Smooth muscle cell (in vitro differentiated cells): ENCODE measurements at regions not wholly inside any gene's neighbourhood (a gene's known extent, or its start where the extent isn't known, plus 50 kb on each side); places are given as distances from the start of the nearest gene placed in this dataset.

ENCODE experiments used
- DNase-seq: peaks from one replicate; lab custom pipeline; 2025; ENCODE audit not compliant: unreplicated experiment; lab: John Stamatoyannopoulos, UW
- H2AFZ ChIP-seq: fragments of 200-600 bp; sonication (generic); 2 replicates; pipeline ENCODE4 v1.6.0; 2016; ENCODE audit warnings: antibody characterized with exemption, low read depth, mild to moderate bottlenecking
- H3F3A ChIP-seq: fragments of 200-600 bp; sonication (generic); 2 replicates; pipeline ENCODE4 v1.6.0; 2017; ENCODE audit warnings: antibody characterized with exemption, low read depth
- H3K27ac ChIP-seq: fragments of 200-600 bp; sonication (generic); 2 replicates; pipeline ENCODE4 v1.5.1; 2016; ENCODE audit warnings: low read depth, mild to moderate bottlenecking
- H3K27me3 ChIP-seq: fragments of 200-600 bp; sonication (generic); 2 replicates; pipeline ENCODE4 v1.6.1; 2016; ENCODE audit warnings: low read depth, mild to moderate bottlenecking
- H3K36me3 ChIP-seq: fragments of 200-600 bp; sonication (generic); 2 replicates; pipeline ENCODE4 v1.5.1; 2016; ENCODE audit warnings: low read depth
- H3K4me1 ChIP-seq: fragments of 200-600 bp; sonication (generic); 2 replicates; pipeline ENCODE4 v1.5.1; 2016; ENCODE audit warnings: low read depth
- H3K4me2 ChIP-seq: fragments of 200-600 bp; sonication (generic); 2 replicates; pipeline ENCODE4 v1.6.0; 2016; ENCODE audit warnings: mild to moderate bottlenecking
- H3K4me3 ChIP-seq: fragments of 200-600 bp; sonication (generic); 2 replicates; pipeline ENCODE4 v1.5.1; 2016; ENCODE audit warnings: mild to moderate bottlenecking
- H3K79me2 ChIP-seq: fragments of 200-600 bp; sonication (generic); 2 replicates; pipeline ENCODE4 v1.6.0; 2016; ENCODE audit warnings: low read depth, mild to moderate bottlenecking
- H3K9ac ChIP-seq: fragments of 200-600 bp; sonication (generic); 2 replicates; pipeline ENCODE4 v1.6.0; 2016; ENCODE audit warnings: low read depth
- H3K9me3 ChIP-seq: fragments of 200-600 bp; sonication (generic); replicated peaks from 2 replicates; pipeline ENCODE4 v1.5.1; 2016; ENCODE audit warnings: low read depth
- H4K20me1 ChIP-seq: fragments of 200-600 bp; sonication (generic); 2 replicates; pipeline ENCODE4 v1.6.0; 2016; ENCODE audit warnings: low read depth
- CTCF ChIP-seq: fragments of 200-600 bp; sonication (generic); IDR thresholded peaks from 2 replicates; pipeline ENCODE4 v1.5.1; 2017; ENCODE audit warnings: borderline replicate concordance, mild to moderate bottlenecking, antibody characterized with exemption; ENCODE audit not compliant: insufficient read depth, poor library complexity, severe bottlenecking
- WGBS: methylation state at CpG from one replicate; pipeline ENCODE4 v1.1.7; 2016; ENCODE audit warnings: low lambda C conversion rate; 5-methylcytosine and 5-hydroxymethylcytosine counted together

DNA sequence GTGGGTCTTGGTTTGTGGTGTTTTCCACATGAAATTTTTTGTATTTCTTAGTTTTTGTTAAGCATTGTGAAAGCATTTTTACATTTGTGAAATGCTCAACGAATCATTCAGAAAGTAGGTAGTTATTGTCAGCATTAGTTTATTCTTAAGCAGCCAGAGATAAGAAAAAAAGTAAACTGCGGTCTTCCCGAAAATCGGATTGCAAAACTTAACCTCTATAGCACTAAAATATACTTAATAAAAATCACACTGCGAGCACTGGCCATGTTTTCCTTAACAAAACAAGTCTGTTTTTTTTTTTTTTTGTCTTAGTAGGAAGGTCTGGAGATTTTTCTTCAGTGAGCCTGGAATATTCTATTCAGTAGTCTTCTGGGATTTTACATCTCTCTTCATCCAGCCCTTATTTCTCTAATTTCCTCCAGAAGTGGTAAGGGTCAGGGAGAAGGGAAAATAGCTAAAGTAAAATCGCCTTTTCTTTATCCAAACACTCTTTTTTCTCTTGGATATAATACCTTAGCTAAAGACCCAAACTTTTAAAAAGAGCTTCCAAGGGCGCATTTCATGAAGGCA is 289.9 kb downstream of the DMAC1 start:
- TF ChIP-seq CTCF: no peak

GRCh38 chr9:7508516-7508915 is 291.1 kb downstream of the DMAC1 start:
- 84% methylated on average over 1 of the region's 1 CpG for WGBS

More for the DNA sequence above, 289.9 kb downstream of the DMAC1 start:
- DNase-seq: no peak
- Histone ChIP-seq H3K9ac (no peak overlapping the region), H3K79me2 (no peaks in the 10 kb centered on the region), H3K27ac (no peak overlapping the region), H4K20me1 (no peaks in the 10 kb centered on the region), H3K36me3 (no peaks in the 10 kb centered on the region), H3K9me3 (no peaks in the 10 kb centered on the region), H3K4me1 (no peaks in the 10 kb centered on the region), H3K27me3 (no peaks in the 10 kb centered on the region), H3K4me3 (no peak overlapping the region), H3F3A (no peaks in the 10 kb centered on the region), H3K4me2 (no peak overlapping the region), H2AFZ (no peak overlapping the region)
- 88% methylated on average over 7 of the region's 7 CpGs for WGBS

DNA sequence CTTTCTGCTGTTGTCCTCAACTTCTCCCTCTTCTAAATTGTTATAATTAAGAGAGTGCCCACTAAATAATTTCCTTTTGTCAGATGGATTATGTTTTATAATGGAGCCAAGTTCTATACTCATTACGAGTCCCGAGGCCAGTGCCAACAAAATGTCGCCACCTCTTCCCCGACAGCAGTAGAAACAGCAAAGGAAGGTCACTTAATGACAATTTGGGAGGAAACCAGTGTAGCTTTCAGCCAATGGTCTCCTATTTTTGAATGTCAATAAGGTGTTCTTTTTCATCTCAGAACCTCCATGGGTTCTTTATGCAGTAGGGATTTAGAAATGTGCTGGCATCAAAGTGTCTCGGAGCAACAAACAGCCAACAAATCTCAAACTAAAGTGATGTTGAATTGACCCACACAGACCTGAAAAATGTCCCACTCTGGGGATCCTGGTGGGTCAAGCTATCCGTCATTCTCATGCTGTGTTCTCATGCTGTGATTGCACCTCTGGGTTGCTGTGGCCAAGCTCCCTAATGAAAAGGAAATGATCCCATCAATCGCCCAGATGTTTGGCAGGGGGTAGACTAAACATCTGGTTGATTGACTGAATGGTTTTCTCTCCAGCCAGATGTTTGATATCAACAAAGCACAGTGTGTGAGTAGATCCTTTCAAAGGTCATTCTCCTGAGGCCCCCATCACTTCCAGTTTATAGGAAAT is 291.9 kb downstream of the DMAC1 start:
- Histone ChIP-seq H3K79me2 (no peaks in the 10 kb centered on the region), H3K27me3 (no peaks in the 10 kb centered on the region), H3K9me3 (no peaks in the 10 kb centered on the region), H2AFZ (no peak overlapping the region), H3K36me3 (no peaks in the 10 kb centered on the region), H3K9ac (no peak overlapping the region), H3K27ac (no peak overlapping the region), H3K4me3 (no peak overlapping the region), H4K20me1 (no peaks in the 10 kb centered on the region), H3K4me2 (no peak overlapping the region), H3K4me1 (no peaks in the 10 kb centered on the region), H3F3A (no peaks in the 10 kb centered on the region)
- no peak for DNase-seq
- no peak for TF ChIP-seq CTCF
- 95% methylated on average over 7 of the region's 7 CpGs for WGBS

More at GRCh38 chr9:7508516-7508915, 291.1 kb downstream of the DMAC1 start:
- Histone ChIP-seq H4K20me1 (no peaks in the 10 kb centered on the region), H3K9me3 (no peaks in the 10 kb centered on the region), H3K36me3 (no peaks in the 10 kb centered on the region), H3K4me2 (no peak overlapping the region), H3K79me2 (no peaks in the 10 kb centered on the region), H3K4me1 (no peaks in the 10 kb centered on the region), H3F3A (no peaks in the 10 kb centered on the region), H3K9ac (no peak overlapping the region), H3K27ac (no peak overlapping the region), H3K4me3 (no peak overlapping the region), H3K27me3 (no peaks in the 10 kb centered on the region), H2AFZ (no peak overlapping the region)
- no peak for DNase-seq
- no peak for TF ChIP-seq CTCF

GRCh38 chr9:7507026-7507425 is 292.6 kb downstream of the DMAC1 start:
- DNase-seq: no peak
- Histone ChIP-seq H3K4me2 (no peak overlapping the region), H4K20me1 (no peaks in the 10 kb centered on the region), H3F3A (no peaks in the 10 kb centered on the region), H3K4me1 (no peaks in the 10 kb centered on the region), H3K27me3 (no peaks in the 10 kb centered on the region), H2AFZ (no peak overlapping the region), H3K27ac (no peak overlapping the region), H3K9me3 (no peaks in the 10 kb centered on the region), H3K4me3 (no peak overlapping the region), H3K79me2 (no peaks in the 10 kb centered on the region), H3K9ac (no peak overlapping the region), H3K36me3 (no peaks in the 10 kb centered on the region)
- TF ChIP-seq CTCF: no peak
- WGBS: 87% methylated on average over 2 of the region's 2 CpGs
